HEK293 (cell line): ENCODE measurements at regions not wholly inside any gene's neighbourhood (a gene's known extent, or its start where the extent isn't known, plus 50 kb on each side); places are given as distances from the start of the nearest gene placed in this dataset.
A peak's percentile ranks its signal among the peaks of the same experiment; 100 is the strongest.

Experiments
- CTCF ChIA-PET: fragments of 350-600 bp; formaldehyde crosslinking; extraction: SDS; loops from one replicate; lab custom pipeline; 2021; ENCODE audit warnings: antibody characterized with exemption; lab: Yijun Ruan, JAX
- POLR2A ChIA-PET: fragments of 300-600 bp; formaldehyde crosslinking; extraction: SDS; loops from one replicate; lab custom pipeline; 2020; ENCODE audit warnings: antibody characterized with exemption, inconsistent platforms; lab: Yijun Ruan, JAX
- H3K27ac ChIP-seq: fragments of 200-500 bp; sonication (Bioruptor generic); 2 replicates; pipeline ENCODE4 v1.5.1; 2014; ENCODE audit warnings: low read depth, low read length, control low read depth, inconsistent platforms; ENCODE audit errors: extremely low read depth
- H3K36me3 ChIP-seq, 2 experiments: fragments of 200-500 bp in 1 of 2; sonication (Bioruptor generic) in 1 of 2; 1 replicate in 1 of 2; 2 replicates in 1 of 2; pipeline ENCODE4 v1.5.1; 2014 to 2017; ENCODE audit warnings: inconsistent platforms in 2 of 2, low read length in 2 of 2; ENCODE audit not compliant: control insufficient read depth in 2 of 2, insufficient read depth in 1 of 2
- H3K4me1 ChIP-seq: fragments of 200-500 bp; sonication (Bioruptor generic); 2 replicates; pipeline ENCODE4 v1.5.1; 2014; ENCODE audit warnings: mild to moderate bottlenecking, low read length, inconsistent platforms; ENCODE audit not compliant: control insufficient read depth, insufficient read depth
- H3K4me3 ChIP-seq: 2 replicates; pipeline ENCODE4 v1.5.1; 2011; ENCODE audit warnings: low read depth, mild to moderate bottlenecking, control low read depth, low read length, moderate library complexity
- H3K9me3 ChIP-seq: fragments of 200-500 bp; sonication (Bioruptor generic); 2 replicates; pipeline ENCODE4 v1.5.1; 2014; ENCODE audit warnings: low read depth, low read length, inconsistent platforms; ENCODE audit not compliant: control insufficient read depth, insufficient read depth
- FEZF1 ChIP-seq: fragments of 450-650 bp; formaldehyde crosslinking; IDR thresholded peaks from 2 replicates; pipeline ENCODE4 v1.5.1; 2016; ENCODE audit warnings: missing biosample characterization, missing genetic modification characterization
- GLI2 ChIP-seq: fragments of 450-650 bp; formaldehyde crosslinking; IDR thresholded peaks from 2 replicates; pipeline ENCODE4; 2017; ENCODE audit warnings: missing biosample characterization, missing genetic modification characterization, low read depth, borderline replicate concordance
- HOXC10 ChIP-seq: sonication (generic); formaldehyde crosslinking; IDR thresholded peaks from 2 replicates; pipeline ENCODE4 v1.8.1; 2023; ENCODE audit warnings: mild to moderate bottlenecking, missing genetic modification reagents
- IKZF3 ChIP-seq: fragments of 450-650 bp; IDR thresholded peaks from 2 replicates; pipeline ENCODE4 v1.5.0; 2018; ENCODE audit warnings: missing biosample characterization, mild to moderate bottlenecking, missing genetic modification characterization, moderate library complexity
- KLF7 ChIP-seq: fragments of 450-650 bp; formaldehyde crosslinking; IDR thresholded peaks from 2 replicates; pipeline ENCODE4 v1.5.1; 2016; ENCODE audit warnings: missing biosample characterization, missing genetic modification characterization, borderline replicate concordance
- KLF8 ChIP-seq: fragments of 450-650 bp; formaldehyde crosslinking; IDR thresholded peaks from 2 replicates; pipeline ENCODE4 v1.5.1; 2016; ENCODE audit warnings: missing biosample characterization, missing genetic modification characterization
- MZF1 ChIP-seq: fragments of 450-650 bp; formaldehyde crosslinking; IDR thresholded peaks from 2 replicates; pipeline ENCODE4 v1.5.1; 2017; ENCODE audit warnings: missing biosample characterization, missing genetic modification characterization, borderline replicate concordance
- OSR2 ChIP-seq: fragments of 450-650 bp; formaldehyde crosslinking; IDR thresholded peaks from 2 replicates; pipeline ENCODE4 v1.5.1; 2016; ENCODE audit warnings: missing biosample characterization, missing genetic modification characterization
- PATZ1 ChIP-seq: fragments of 450-650 bp; formaldehyde crosslinking; IDR thresholded peaks from 2 replicates; pipeline ENCODE4 v1.5.1; 2016; ENCODE audit warnings: missing biosample characterization, missing genetic modification characterization
- RBAK ChIP-seq: fragments of 450-650 bp; formaldehyde crosslinking; IDR thresholded peaks from 2 replicates; pipeline ENCODE4 v1.5.1; 2016; ENCODE audit warnings: missing biosample characterization, missing genetic modification characterization
- SCRT1 ChIP-seq: fragments of 450-650 bp; formaldehyde crosslinking; IDR thresholded peaks from 2 replicates; pipeline ENCODE4 v1.5.1; 2016; ENCODE audit warnings: missing biosample characterization, missing genetic modification characterization, borderline replicate concordance
- SCRT2 ChIP-seq: fragments of 450-650 bp; formaldehyde crosslinking; IDR thresholded peaks from 2 replicates; pipeline ENCODE4 v1.5.1; 2016; ENCODE audit warnings: missing biosample characterization, missing genetic modification characterization
- SP7 ChIP-seq: fragments of 450-650 bp; formaldehyde crosslinking; IDR thresholded peaks from 2 replicates; pipeline ENCODE4 v1.5.1; 2016; ENCODE audit warnings: missing biosample characterization, missing genetic modification characterization
- TRIM28 ChIP-seq: IDR thresholded peaks from 2 replicates; pipeline ENCODE4 v1.6.1; 2011; ENCODE audit warnings: low read length, control low read depth, borderline replicate concordance
- WT1 ChIP-seq: fragments of 450-650 bp; formaldehyde crosslinking; IDR thresholded peaks from 2 replicates; pipeline ENCODE4 v1.5.1; 2016; ENCODE audit warnings: missing biosample characterization, missing genetic modification characterization
- YY2 ChIP-seq: fragments of 450-650 bp; formaldehyde crosslinking; IDR thresholded peaks from 2 replicates; pipeline ENCODE4 v1.5.1; 2016; ENCODE audit warnings: missing biosample characterization, missing genetic modification characterization
- ZNF133 ChIP-seq: fragments of 450-650 bp; formaldehyde crosslinking; IDR thresholded peaks from 2 replicates; pipeline ENCODE4 v1.5.1; 2016; ENCODE audit warnings: missing biosample characterization, missing genetic modification characterization
- ZNF341 ChIP-seq: fragments of 450-650 bp; formaldehyde crosslinking; IDR thresholded peaks from 2 replicates; pipeline ENCODE4; 2016; ENCODE audit warnings: low read depth, missing biosample characterization, missing genetic modification characterization
- ZNF404 ChIP-seq: fragments of 450-650 bp; formaldehyde crosslinking; IDR thresholded peaks from 2 replicates; pipeline ENCODE4 v1.5.1; 2017; ENCODE audit warnings: missing biosample characterization, missing genetic modification characterization
- ZNF488 ChIP-seq: fragments of 450-650 bp; formaldehyde crosslinking; IDR thresholded peaks from 2 replicates; pipeline ENCODE4 v1.5.1; 2016; ENCODE audit warnings: missing biosample characterization, missing genetic modification characterization
- ZNF621 ChIP-seq: fragments of 450-650 bp; formaldehyde crosslinking; IDR thresholded peaks from 2 replicates; pipeline ENCODE4 v1.5.1; 2017; ENCODE audit warnings: missing biosample characterization, missing genetic modification characterization
- ZNF654 ChIP-seq: fragments of 450-650 bp; formaldehyde crosslinking; IDR thresholded peaks from 2 replicates; pipeline ENCODE4 v1.5.1; 2016; ENCODE audit warnings: low read depth, missing biosample characterization, missing genetic modification characterization
- ZNF670 ChIP-seq: fragments of 450-650 bp; formaldehyde crosslinking; IDR thresholded peaks from 2 replicates; pipeline ENCODE4 v1.5.1; 2016; ENCODE audit warnings: missing biosample characterization, missing genetic modification characterization, low read depth
- ZNF677 ChIP-seq: fragments of 450-650 bp; IDR thresholded peaks from 2 replicates; pipeline ENCODE4 v1.5.0; 2018; ENCODE audit warnings: missing biosample characterization, mild to moderate bottlenecking, missing genetic modification characterization, moderate library complexity
- ZNF692 ChIP-seq: fragments of 450-650 bp; formaldehyde crosslinking; IDR thresholded peaks from 2 replicates; pipeline ENCODE4 v1.5.1; 2016; ENCODE audit warnings: missing biosample characterization, missing genetic modification characterization
- ZNF707 ChIP-seq: fragments of 450-650 bp; formaldehyde crosslinking; IDR thresholded peaks from 2 replicates; pipeline ENCODE4 v1.5.1; 2016; ENCODE audit warnings: missing biosample characterization, missing genetic modification characterization
- ZNF76 ChIP-seq: fragments of 450-650 bp; formaldehyde crosslinking; IDR thresholded peaks from 2 replicates; pipeline ENCODE4; 2016; ENCODE audit warnings: low read depth, missing biosample characterization, missing genetic modification characterization, borderline replicate concordance
- ZNF843 ChIP-seq: fragments of 450-650 bp; formaldehyde crosslinking; IDR thresholded peaks from 2 replicates; pipeline ENCODE4 v1.5.1; 2016; ENCODE audit warnings: missing biosample characterization, missing genetic modification characterization

- Histone ChIP-seq H3K27ac (no peak overlapping the region), H3K4me3 (no peak overlapping the region), H3K9me3 (no peaks in the 10 kb centered on the region), H3K36me3 (no peaks in the 10 kb centered on the region), H3K4me1 (no peaks in the 10 kb centered on the region)
- POLR2A ChIA-PET: no interaction called here
- TF ChIP-seq RBAK (tag by site-specific recombination) (no peak), ZNF670 (tag by site-specific recombination) (no peak), YY2 (tag by site-specific recombination) (no peak), ZNF677 (tag by site-specific recombination) (peak; percentile 89)
- CTCF ChIA-PET: interaction anchor here (0.6 kb wide), 2 partner anchors 21 to 289 kb away, joined by 3 to 5 read pairs; no protein-coding TSS in a partner anchor
These were observed 427.1 kb upstream of the NR2F2 start for GRCh38 chr15:95903352-95903751.

- Histone ChIP-seq H3K27ac (peak overlapping the region; percentile 21), H3K36me3 (no peaks in the 10 kb centered on the region), H3K9me3 (no peaks in the 10 kb centered on the region), H3K4me3 (no peak overlapping the region), H3K4me1 (peaks cover 45% of the 10 kb centered on the region)
- ChIA-PET CTCF (interaction anchor here (0.7 kb wide), 1 partner anchor 14 kb away, joined by 4 read pairs; no protein-coding TSS in a partner anchor), POLR2A (no interaction called here)
- no peak for TF ChIP-seq ZNF654 (tag by site-specific recombination)
- TF ChIP-seq KLF8 (tag by site-specific recombination): no peak
- TF ChIP-seq SCRT2 (tag by site-specific recombination): peak; percentile 60; the same call in 1 of the 2 replicates
- no peak for TF ChIP-seq ZNF621
- TF ChIP-seq WT1 (tag by site-specific recombination): peak; percentile 55
- no peak for TF ChIP-seq HOXC10 (CRISPR knock-in tag)
- TF ChIP-seq FEZF1 (tag by site-specific recombination): peak; percentile 21; the same call in 1 of the 2 replicates
- 0 out of 2 replicates have a peak, but pooled peaks have one; percentile 7 for TF ChIP-seq GLI2 (tag by site-specific recombination)
- TF ChIP-seq ZNF404 (tag by site-specific recombination): no peak
- 0 out of 2 replicates have a peak, but pooled peaks have one; percentile 23 for TF ChIP-seq SCRT1
- TF ChIP-seq OSR2 (tag by site-specific recombination): peak; percentile 15; the same call in 1 of the 2 replicates
- TF ChIP-seq ZNF133 (tag by site-specific recombination): no peak
- TF ChIP-seq ZNF341 (tag by site-specific recombination): no peak
- TF ChIP-seq RBAK (tag by site-specific recombination): no peak
- peak; percentile 33; the same call in 1 of the 2 replicates for TF ChIP-seq SP7 (tag by site-specific recombination)
- no peak for TF ChIP-seq KLF7 (tag by site-specific recombination)
These were observed 419.8 kb upstream of the NR2F2 start for GRCh38 chr15:95910643-95911212.

- ChIA-PET CTCF (no interaction called here), POLR2A (interaction anchor here (0.6 to 1.2 kb wide), 2 partner anchors 137 to 419 kb away, joined by 3 to 4 read pairs; partner anchors contain the start of gene NR2F2)
- Histone ChIP-seq H3K36me3 (no peaks in the 10 kb centered on the region), H3K27ac (peak overlapping the region; percentile 60), H3K4me1 (peaks cover 45% of the 10 kb centered on the region), H3K9me3 (no peaks in the 10 kb centered on the region), H3K4me3 (no peak overlapping the region)
- TF ChIP-seq IKZF3 (peak; percentile 65; the same call in 1 of the 2 replicates), ZNF76 (tag by site-specific recombination) (no peak), MZF1 (tag by site-specific recombination) (peak; percentile 44; the same call in 1 of the 2 replicates), ZNF707 (tag by site-specific recombination) (peak; percentile 71), TRIM28 (0 out of 2 replicates have a peak, but pooled peaks have one; percentile 39), ZNF843 (tag by site-specific recombination) (peak; percentile 86), PATZ1 (tag by site-specific recombination) (no peak), OSR2 (tag by site-specific recombination) (peak; percentile 63; the same call in 1 of the 2 replicates), ZNF488 (tag by site-specific recombination) (0 out of 2 replicates have a peak, but pooled peaks have one; percentile 57), ZNF692 (peak; percentile 18; the same call in 1 of the 2 replicates)
These were observed 418.8 kb upstream of the NR2F2 start for GRCh38 chr15:95911570-95912279.
